BJ (cell line): ENCODE measurements at regions not wholly inside any gene's neighbourhood (a gene's known extent, or its start where the extent isn't known, plus 50 kb on each side); places are given as distances from the start of the nearest gene placed in this dataset.

Experiments
- CTCF ChIA-PET: fragments of 350-600 bp; formaldehyde crosslinking; extraction: SDS; loops from one replicate; lab custom pipeline; 2021; ENCODE audit warnings: antibody characterized with exemption, inconsistent platforms; lab: Yijun Ruan, JAX
- POLR2A ChIA-PET: fragments of 300-600 bp; sonication (Branson Sonifier 250); formaldehyde crosslinking; extraction: SDS; loops from one replicate; lab custom pipeline; 2021; ENCODE audit warnings: antibody characterized with exemption; lab: Charles Lee
- DNase-seq: peaks from one replicate; pipeline ENCODE4 v3.0.0-alpha.2; 2011; ENCODE audit warnings: low read depth
- H3K27me3 ChIP-seq: 2 replicates; pipeline ENCODE4 v1.6.0; 2011; ENCODE audit warnings: low read length; ENCODE audit not compliant: control insufficient read depth, insufficient read depth
- H3K36me3 ChIP-seq: 2 replicates; pipeline ENCODE4 v1.5.1; 2011; ENCODE audit warnings: low read length; ENCODE audit not compliant: control insufficient read depth, insufficient read depth
- H3K4me3 ChIP-seq: 2 replicates; pipeline ENCODE4 v1.5.1; 2011; ENCODE audit warnings: low read depth, mild to moderate bottlenecking, control low read depth, low read length
- TF ChIP-seq, protein P1 (sequence below): IDR thresholded peaks from 2 replicates; pipeline ENCODE4 v1.5.1; 2011; ENCODE audit warnings: low read depth, mild to moderate bottlenecking, control low read depth, inconsistent platforms, low read length, moderate library complexity; ENCODE audit not compliant: insufficient read depth

DNA sequence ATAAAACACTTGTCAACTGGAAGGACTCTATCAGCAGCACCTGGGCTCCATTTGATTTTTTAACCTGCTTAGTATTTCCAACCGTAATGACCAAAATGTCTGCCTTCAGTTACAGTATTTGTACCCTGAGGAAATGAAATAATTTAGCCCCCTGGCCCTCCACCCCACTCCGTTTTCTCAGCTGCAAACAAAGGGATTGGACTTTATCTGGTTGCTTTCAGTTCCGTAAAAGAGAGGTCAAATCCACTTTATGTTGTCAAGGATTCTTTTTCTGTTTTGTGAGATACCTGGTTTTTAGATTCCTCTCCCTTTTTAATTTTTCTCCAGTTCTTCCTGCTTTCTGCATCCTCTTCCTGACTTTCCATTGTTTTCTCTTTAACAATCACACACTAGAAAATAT lies 64.4 kb upstream of the BMP2 start:
- CTCF ChIA-PET: no interaction called here
- POLR2A ChIA-PET: no interaction called here
- DNase-seq: no peak

DNA sequence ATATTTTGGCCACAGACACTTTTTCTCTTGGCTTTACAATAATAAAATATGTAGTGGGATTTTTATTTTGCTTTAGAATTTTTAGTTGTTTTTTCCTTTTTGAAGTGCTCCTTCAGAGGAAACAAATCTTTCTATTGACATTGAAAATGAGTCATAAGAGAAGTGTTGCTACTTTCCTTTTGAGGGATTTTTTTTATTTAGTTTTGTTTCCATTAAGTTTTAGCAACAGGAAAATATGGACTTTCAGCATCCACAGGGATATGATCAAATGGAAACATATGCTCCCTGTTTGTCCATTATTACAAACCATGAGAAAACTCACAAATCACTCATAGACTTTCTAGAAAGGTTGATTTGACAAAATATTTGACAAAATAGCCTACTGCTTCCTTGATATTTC lies 65.3 kb upstream of the BMP2 start:
- POLR2A ChIA-PET: no interaction called here
- CTCF ChIA-PET: interaction anchor here (1.3 kb wide), 1 partner anchor 24 kb away, joined by 3 read pairs; no protein-coding TSS in a partner anchor
- DNase-seq: no peak
- Histone ChIP-seq H3K27me3 (0 out of 2 replicates have a peak, but pooled peaks cover under 1% of the 10 kb centered on the region), H3K36me3 (no peaks in the 10 kb centered on the region), H3K4me3 (no peak overlapping the region)
- TF ChIP-seq, protein P1, sequence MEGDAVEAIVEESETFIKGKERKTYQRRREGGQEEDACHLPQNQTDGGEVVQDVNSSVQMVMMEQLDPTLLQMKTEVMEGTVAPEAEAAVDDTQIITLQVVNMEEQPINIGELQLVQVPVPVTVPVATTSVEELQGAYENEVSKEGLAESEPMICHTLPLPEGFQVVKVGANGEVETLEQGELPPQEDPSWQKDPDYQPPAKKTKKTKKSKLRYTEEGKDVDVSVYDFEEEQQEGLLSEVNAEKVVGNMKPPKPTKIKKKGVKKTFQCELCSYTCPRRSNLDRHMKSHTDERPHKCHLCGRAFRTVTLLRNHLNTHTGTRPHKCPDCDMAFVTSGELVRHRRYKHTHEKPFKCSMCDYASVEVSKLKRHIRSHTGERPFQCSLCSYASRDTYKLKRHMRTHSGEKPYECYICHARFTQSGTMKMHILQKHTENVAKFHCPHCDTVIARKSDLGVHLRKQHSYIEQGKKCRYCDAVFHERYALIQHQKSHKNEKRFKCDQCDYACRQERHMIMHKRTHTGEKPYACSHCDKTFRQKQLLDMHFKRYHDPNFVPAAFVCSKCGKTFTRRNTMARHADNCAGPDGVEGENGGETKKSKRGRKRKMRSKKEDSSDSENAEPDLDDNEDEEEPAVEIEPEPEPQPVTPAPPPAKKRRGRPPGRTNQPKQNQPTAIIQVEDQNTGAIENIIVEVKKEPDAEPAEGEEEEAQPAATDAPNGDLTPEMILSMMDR: no peak

More for the DNA sequence above, 64.4 kb upstream of the BMP2 start:
- no peaks in the 10 kb centered on the region for H3K27me3 ChIP-seq
- TF ChIP-seq, protein P1: no peak
- no peaks in the 10 kb centered on the region for H3K36me3 ChIP-seq
- no peak overlapping the region for H3K4me3 ChIP-seq

DNA sequence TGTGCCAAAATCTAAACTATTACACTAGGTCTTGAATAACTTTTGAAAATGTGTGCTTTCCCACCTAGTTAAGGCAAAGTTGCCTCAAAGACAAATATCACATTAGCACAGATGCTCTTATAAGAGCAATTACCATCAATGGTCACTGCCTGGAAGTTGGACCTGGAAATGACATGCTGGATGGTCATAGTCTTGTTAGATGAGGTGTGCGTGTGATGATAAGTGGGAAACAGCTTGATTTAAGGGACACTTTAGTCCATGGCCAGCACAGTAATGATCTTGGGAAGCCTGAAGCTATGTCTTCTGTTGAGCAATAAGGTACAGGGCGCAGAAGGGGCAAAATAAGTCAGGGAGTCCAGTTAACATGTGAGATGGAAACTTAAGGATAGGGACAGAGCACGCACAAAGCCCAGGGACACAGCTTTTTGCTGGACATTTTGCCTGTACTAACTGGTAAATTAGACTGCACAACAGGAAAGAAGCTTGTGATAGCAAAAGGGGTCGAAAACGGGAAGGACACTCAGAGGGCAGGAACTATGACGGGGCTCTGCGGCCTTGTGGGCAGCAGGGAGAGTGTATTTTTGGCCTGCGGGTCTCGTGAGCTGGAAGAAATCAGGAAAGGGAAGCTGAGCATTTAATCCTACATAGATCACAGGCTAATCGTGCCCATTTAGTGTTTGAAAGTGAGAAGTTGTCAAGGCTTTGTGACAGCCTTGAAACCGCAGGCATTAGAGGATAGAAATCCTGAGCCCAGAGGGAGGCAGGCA lies 66.7 kb upstream of the BMP2 start:
- no peak overlapping the region for H3K4me3 ChIP-seq
- POLR2A ChIA-PET: no interaction called here
- 0 out of 2 replicates have a peak, but pooled peaks cover 2% of the 10 kb centered on the region for H3K27me3 ChIP-seq
- TF ChIP-seq, protein P1: no peak
- no peaks in the 10 kb centered on the region for H3K36me3 ChIP-seq
- CTCF ChIA-PET: interaction anchor here (1.3 kb wide), 1 partner anchor 23 kb away, joined by 3 read pairs; no protein-coding TSS in a partner anchor
- DNase-seq: no peak

DNA sequence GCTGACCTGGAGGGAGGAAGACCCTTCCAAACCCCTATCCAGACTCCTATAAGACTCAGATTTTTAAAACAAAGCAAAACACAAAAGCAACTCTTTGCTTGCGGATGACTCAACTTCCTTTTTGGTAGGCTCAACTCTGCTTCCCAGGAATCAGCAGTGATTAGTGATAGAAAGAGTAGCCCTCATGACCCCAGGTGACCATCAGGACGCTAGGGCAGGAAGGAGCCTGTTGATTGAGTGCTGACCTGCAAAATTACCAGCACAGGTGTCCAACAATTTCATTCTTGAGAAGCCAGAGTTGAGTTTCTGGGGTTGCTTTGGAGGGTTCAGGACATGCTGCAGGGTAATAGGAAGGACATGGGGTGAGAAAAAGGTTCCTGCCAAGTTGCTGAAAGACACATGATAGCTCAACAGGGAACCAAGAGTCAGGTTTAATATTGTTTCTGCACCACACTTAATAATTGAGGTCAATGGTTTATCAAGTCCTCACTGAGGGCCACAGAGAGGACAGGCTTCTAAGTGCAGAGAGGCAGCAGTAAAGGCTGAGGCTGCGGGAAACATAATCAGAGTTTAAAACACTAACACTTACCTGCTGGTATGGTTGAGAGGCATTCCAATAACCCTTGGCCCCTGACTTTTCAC lies 67.4 kb upstream of the BMP2 start:
- POLR2A ChIA-PET: no interaction called here
- CTCF ChIA-PET: no interaction called here
- DNase-seq: no peak
- TF ChIP-seq, protein P1: no peak
- H3K27me3 ChIP-seq: 0 out of 2 replicates have a peak, but pooled peaks cover 2% of the 10 kb centered on the region
- H3K36me3 ChIP-seq: no peaks in the 10 kb centered on the region
- no peak overlapping the region for H3K4me3 ChIP-seq

DNA sequence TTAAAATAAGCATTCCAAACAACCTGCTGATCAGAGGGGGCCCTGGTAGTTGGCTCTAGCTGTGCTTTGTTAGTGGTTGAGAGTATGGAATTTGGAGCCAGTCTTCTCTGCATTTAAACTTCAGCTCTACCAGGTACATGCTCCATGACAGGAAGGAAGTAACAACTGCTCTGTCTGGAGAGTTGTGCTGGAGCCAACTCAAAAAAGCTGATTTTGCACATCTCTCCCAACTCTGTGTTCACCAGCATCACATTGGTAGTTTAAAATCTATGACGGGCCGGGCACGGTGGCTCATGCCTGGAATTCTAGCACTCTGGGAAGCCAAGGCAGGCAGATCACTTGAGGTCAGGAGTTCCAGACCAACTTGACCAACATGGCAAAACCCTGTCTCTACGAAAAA lies 68.8 kb upstream of the BMP2 start:
- TF ChIP-seq, protein P1: no peak
- no peak overlapping the region for H3K4me3 ChIP-seq
- H3K27me3 ChIP-seq: 0 out of 2 replicates have a peak, but pooled peaks cover 2% of the 10 kb centered on the region
- POLR2A ChIA-PET: no interaction called here
- CTCF ChIA-PET: interaction anchor here (1.2 kb wide), 1 partner anchor 12 kb away, joined by 3 read pairs; no protein-coding TSS in a partner anchor
- no peak for DNase-seq
- no peaks in the 10 kb centered on the region for H3K36me3 ChIP-seq
